B cell (primary cell): ENCODE measurements at regions not wholly inside any gene's neighbourhood (a gene's known extent, or its start where the extent isn't known, plus 50 kb on each side); places are given as distances from the start of the nearest gene placed in this dataset.

Experiments used
- ATAC-seq: fragments of 200-7000 bp; cut with Tn5 transposase; one replicate; pipeline ENCODE4 v1.10.0; 2021; ENCODE audit warnings: low read depth, mild to moderate bottlenecking, moderate number of reproducible peaks, moderate library complexity
- CTCF ChIA-PET: fragments of 350-600 bp; sonication (Branson Sonifier 250); formaldehyde crosslinking; loops from one replicate; lab custom pipeline; 2021; ENCODE audit warnings: antibody characterized with exemption, inconsistent platforms; lab: Charles Lee
- POLR2A ChIA-PET: fragments of 350-600 bp; sonication (Branson Sonifier 250); formaldehyde crosslinking; loops from one replicate; lab custom pipeline; 2021; ENCODE audit warnings: antibody characterized with exemption; lab: Charles Lee
- DNase-seq: peaks from one replicate; pipeline ENCODE4 v3.0.0; 2013
- H2AFZ ChIP-seq: 2 replicates; pipeline ENCODE4 v1.6.1; 2012; ENCODE audit warnings: mild to moderate bottlenecking, low read depth, low read length; ENCODE audit not compliant: insufficient read depth, poor library complexity, severe bottlenecking
- H3K27ac ChIP-seq, 2 donors: 1 replicate in 1 of 2; 2 replicates in 1 of 2; pipeline ENCODE4 v1.5.1; 2012 to 2013; ENCODE audit warnings: low read length in 2 of 2, mild to moderate bottlenecking in 2 of 2, moderate library complexity in 1 of 2
- H3K27me3 ChIP-seq, 4 experiments: fragments of 200-600 bp in 1 of 4; sonication (generic) in 1 of 4; replicated peaks in 1 of 4; 1 replicate in 2 of 4; 2 replicates in 2 of 4; pipeline versions ENCODE4 v1.6.1 to v1.7.0; 2013 to 2016; ENCODE audit warnings: low read length in 3 of 4, mild to moderate bottlenecking in 2 of 4, mixed read lengths in 1 of 4, moderate library complexity in 1 of 4; ENCODE audit not compliant: insufficient read depth in 4 of 4, control insufficient read depth in 3 of 4; ENCODE audit errors: control extremely low read depth in 1 of 4
- H3K36me3 ChIP-seq, 2 experiments: replicated peaks in 1 of 2; 1 replicate in 1 of 2; 2 replicates in 1 of 2; pipeline versions ENCODE4 v1.6.1 to v1.7.1; 2013; ENCODE audit warnings: low read length in 1 of 2; ENCODE audit not compliant: insufficient read depth in 2 of 2, control insufficient read depth in 1 of 2; ENCODE audit errors: control extremely low read depth in 1 of 2, extremely low read depth in 1 of 2
- H3K4me1 ChIP-seq, 2 donors: fragments of 200-600 bp in 1 of 2; sonication (generic) in 1 of 2; 1 replicate in 1 of 2; 2 replicates in 1 of 2; pipeline versions ENCODE4 v1.5.1 to v1.6.1; 2013 to 2017; ENCODE audit warnings: low read length in 2 of 2; ENCODE audit not compliant: control insufficient read depth in 2 of 2, insufficient read depth in 2 of 2
- H3K4me2 ChIP-seq: replicated peaks from 2 replicates; pipeline ENCODE3; 2012; ENCODE audit warnings: mild to moderate bottlenecking, low read depth, low read length; ENCODE audit not compliant: poor library complexity, severe bottlenecking
- H3K4me3 ChIP-seq, 5 experiments: fragments of 200-600 bp in 1 of 5; sonication (generic) in 1 of 5; 1 replicate in 3 of 5; 2 replicates in 2 of 5; pipeline versions ENCODE4 v1.5.1 to v1.7.0; 2011 to 2016; ENCODE audit warnings: low read length in 4 of 5, mild to moderate bottlenecking in 4 of 5, low read depth in 2 of 5, control low read depth in 1 of 5, moderate library complexity in 1 of 5; ENCODE audit not compliant: insufficient read depth in 1 of 5; ENCODE audit errors: control extremely low read depth in 1 of 5, extremely low read depth in 1 of 5
- H3K79me2 ChIP-seq: fragments of 200-600 bp; sonication (generic); one replicate; pipeline ENCODE4 v1.6.0; 2016; ENCODE audit warnings: low read length; ENCODE audit not compliant: control insufficient read depth, insufficient read depth
- H3K9ac ChIP-seq: fragments of 200-600 bp; sonication (generic); 2 replicates; pipeline ENCODE4 v1.6.1; 2017; ENCODE audit warnings: mild to moderate bottlenecking, low read length, moderate library complexity
- H3K9me3 ChIP-seq, 3 donors: one replicate each; pipeline versions ENCODE4 v1.6.1 to v1.7.1; 2013; ENCODE audit warnings: low read length in 2 of 3; ENCODE audit not compliant: control insufficient read depth in 2 of 3, insufficient read depth in 1 of 3; ENCODE audit errors: control extremely low read depth in 1 of 3
- H4K20me1 ChIP-seq: 2 replicates; pipeline ENCODE4 v1.6.0; 2012; ENCODE audit warnings: mild to moderate bottlenecking, low read length; ENCODE audit not compliant: insufficient read depth, control insufficient read depth, poor library complexity, severe bottlenecking
- H3K27ac Mint-ChIP-seq: one replicate; pipeline ENCODE4 v1.8.0; 2021; ENCODE audit warnings: mixed read lengths
- H3K27me3 Mint-ChIP-seq: one replicate; pipeline ENCODE4 v1.8.0; 2021; ENCODE audit warnings: mixed read lengths
- H3K4me1 Mint-ChIP-seq: one replicate; pipeline ENCODE4 v1.8.0; 2021; ENCODE audit warnings: mixed read lengths
- H3K4me3 Mint-ChIP-seq: one replicate; pipeline ENCODE4 v1.8.0; 2021; ENCODE audit warnings: mixed read lengths
- H3K9me3 Mint-ChIP-seq: one replicate; pipeline ENCODE4 v1.8.0; 2022; ENCODE audit warnings: mixed read lengths; ENCODE audit not compliant: insufficient read depth
- CTCF ChIP-seq: fragments of 200-600 bp; IDR thresholded peaks from one replicate; pipeline ENCODE4 v1.8.0; 2022; ENCODE audit warnings: antibody characterized with exemption, mild to moderate bottlenecking
- EZH2 ChIP-seq: IDR thresholded peaks from 2 replicates; pipeline ENCODE4 v1.6.1; 2012; ENCODE audit warnings: borderline replicate concordance, low read depth, mild to moderate bottlenecking, moderate library complexity, low read length; ENCODE audit not compliant: insufficient read depth, poor library complexity, severe bottlenecking
- WGBS: methylation state at CpG from one replicate; pipeline ENCODE4 v1.1.5; 2013; ENCODE audit warnings: missing lambda C conversion rate; ENCODE audit not compliant: insufficient coverage; 5-methylcytosine and 5-hydroxymethylcytosine counted together
- intact Hi-C: fragments of 100-400 bp; cut with micrococcal nuclease; formaldehyde crosslinking; loops from one replicate; pipeline ENCODE4 v1.10.0; 2022

- Histone ChIP-seq H3K79me2 (no peaks in the 10 kb centered on the region), H3K4me3 (no peak overlapping the region), H3K27ac (no peak overlapping the region), H3K4me2 (no peak overlapping the region), H3K4me1 (no peaks in the 10 kb centered on the region), H3K9me3 (peaks cover 0 to 2% (median 0%) of the 10 kb centered on the region in 3 donors), H3K9ac (no peak overlapping the region), H2AFZ (no peak overlapping the region), H4K20me1 (no peaks in the 10 kb centered on the region), H3K36me3 (no peaks in the 10 kb centered on the region), H3K27me3 (no peaks in the 10 kb centered on the region)
- intact Hi-C loops, result no loop called here
- peaks cover 14% of the 10 kb centered on the region for H3K27me3 Mint-ChIP-seq
- ChIA-PET CTCF (no interaction called here), POLR2A (no interaction called here)
- ATAC-seq (no peak), DNase-seq (no peak)
- WGBS, result no CpG with 5 or more reads among the region's 3 CpGs
- H3K4me3 Mint-ChIP-seq, result no peak overlapping the region
- peaks cover 2% of the 10 kb centered on the region for H3K9me3 Mint-ChIP-seq
- H3K4me1 Mint-ChIP-seq, result no peaks in the 10 kb centered on the region
- H3K27ac Mint-ChIP-seq, result no peak overlapping the region
- TF ChIP-seq EZH2, result no peak
- TF ChIP-seq CTCF, result no peak
Measured at GRCh38 chr5:71844862-71845261, 125.8 kb downstream of the CARTPT start.

DNA sequence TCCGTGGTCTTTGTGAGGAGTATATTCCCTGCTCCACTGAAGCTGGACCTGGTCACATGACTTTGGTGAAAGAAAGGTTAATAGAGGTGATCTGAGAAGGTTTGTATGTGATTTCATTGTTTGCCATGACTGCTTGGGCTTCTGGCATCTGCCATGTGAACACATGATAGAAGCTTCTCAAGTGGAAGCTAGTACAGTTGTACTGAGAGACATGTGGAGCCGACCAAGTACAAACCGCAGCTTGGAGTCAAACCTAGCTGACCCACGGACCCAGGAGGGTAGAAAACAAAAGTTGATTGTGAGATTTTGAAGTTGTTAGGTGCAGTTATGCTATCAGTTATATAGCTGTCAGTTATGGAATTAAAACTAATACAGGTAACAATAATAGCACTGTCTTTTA is 140.4 kb downstream of the CARTPT start:
- DNase-seq (no peak), ATAC-seq (no peak)
- no peak overlapping the region for H3K4me2 ChIP-seq
- Mint-ChIP-seq H3K4me3 (no peak overlapping the region), H3K27ac (no peak overlapping the region), H3K9me3 (peaks cover 17% of the 10 kb centered on the region), H3K27me3 (peaks cover 17% of the 10 kb centered on the region), H3K4me1 (no peaks in the 10 kb centered on the region)
- TF ChIP-seq CTCF, result no peak
- TF ChIP-seq EZH2, result no peak
- H4K20me1 ChIP-seq, result no peaks in the 10 kb centered on the region
- ChIA-PET CTCF (no interaction called here), POLR2A (no interaction called here)
- no peaks in the 10 kb centered on the region for H3K36me3 ChIP-seq
- H3K27ac ChIP-seq, result no peak overlapping the region
- no peak overlapping the region for H3K9ac ChIP-seq
- no peaks in the 10 kb centered on the region for H3K79me2 ChIP-seq
- H3K4me3 ChIP-seq, result no peak overlapping the region
- H3K9me3 ChIP-seq, result peaks cover 0 to 7% (median 4%) of the 10 kb centered on the region in 3 donors
- intact Hi-C loops, result no loop called here
- WGBS, result 93% methylated on average over 2 of the region's 4 CpGs
- no peak overlapping the region for H2AFZ ChIP-seq
- H3K4me1 ChIP-seq, result no peaks in the 10 kb centered on the region
- H3K27me3 ChIP-seq, result peaks cover 0 to 6% (median 0%) of the 10 kb centered on the region in 4 experiments
